ENCODE measurements at regions not wholly inside any gene's neighbourhood (a gene's known extent, or its start where the extent isn't known, plus 50 kb on each side); places are given as distances from the start of the nearest gene placed in this dataset.
"Not testable (repeated sequence)": the region's sequence is repeated elsewhere in the genome, so short reads cannot be mapped to it uniquely, and the experiment has no call there.

GRCh38 chr3:40719660-40720287, 195.0 kb downstream of the ZNF621 start:
- peak; percentile 38 for DNase-seq (ENCODE audit: low read depth, low spot score)
- in situ Hi-C loops (cut with HindIII; ENCODE audit: low pct_unique_long_range_greater_than_20kb, low sequenced_read_pairs) = no loop called here

DNA sequence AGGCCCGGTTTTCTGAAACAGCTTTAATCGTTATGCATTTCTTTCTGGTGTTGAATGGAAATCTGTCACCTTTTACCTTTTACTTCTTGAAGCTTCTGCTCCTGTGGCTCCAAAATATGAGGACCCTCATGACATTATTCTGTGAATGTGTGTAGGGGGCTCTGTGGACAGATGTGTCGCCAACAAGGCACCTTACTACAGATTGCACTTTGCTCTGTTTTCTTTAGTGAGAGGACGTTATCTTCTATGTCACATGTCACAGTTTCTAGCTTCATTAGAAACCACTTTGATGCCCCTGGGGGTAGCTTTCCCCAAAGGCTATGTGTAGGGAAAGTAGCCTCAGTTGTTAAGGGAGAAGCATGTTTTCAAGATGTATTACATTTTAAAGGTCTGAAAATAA, 195.6 kb downstream of the ZNF621 start:
- in situ Hi-C loops (cut with HindIII; ENCODE audit: low pct_unique_long_range_greater_than_20kb, low sequenced_read_pairs) = no loop called here
- no peak for DNase-seq (ENCODE audit: low read depth, low spot score)

- in situ Hi-C loops (cut with HindIII; ENCODE audit: low pct_unique_long_range_greater_than_20kb, low sequenced_read_pairs) = no loop called here
- DNase-seq (ENCODE audit: low read depth, low spot score) = peak; percentile 6
Observed at GRCh38 chr3:40720863-40721262, 196.1 kb downstream of the ZNF621 start.

GRCh38 chr3:40723083-40723660, 198.4 kb downstream of the ZNF621 start:
- in situ Hi-C loops (cut with HindIII; ENCODE audit: low pct_unique_long_range_greater_than_20kb, low sequenced_read_pairs) = no loop called here

DNA sequence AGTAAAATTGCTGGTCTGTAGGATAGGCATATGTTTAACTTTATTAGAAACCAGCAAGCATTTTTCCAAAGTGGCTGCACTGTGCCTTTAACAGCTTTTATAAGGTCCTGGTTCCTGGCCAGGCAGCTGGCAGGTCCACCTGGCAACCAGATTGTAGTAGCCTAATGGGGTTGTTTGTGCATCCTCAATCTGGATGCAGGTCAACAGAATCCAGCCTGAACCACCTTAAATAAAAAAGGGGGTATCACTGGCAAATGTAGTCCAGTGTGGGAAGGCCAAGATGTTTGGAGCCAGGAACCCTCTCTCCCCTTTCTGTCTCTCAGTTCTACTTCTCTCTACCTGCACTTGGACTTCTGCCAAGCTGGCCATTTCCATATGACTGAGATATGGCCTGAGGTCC, 200.3 kb downstream of the ZNF621 start:
- DNase-seq (ENCODE audit: low read depth, low spot score) = no peak
- in situ Hi-C loops (cut with HindIII; ENCODE audit: low pct_unique_long_range_greater_than_20kb, low sequenced_read_pairs) = no loop called here

More at GRCh38 chr3:40723083-40723660, 198.4 kb downstream of the ZNF621 start:
- DNase-seq (ENCODE audit: low read depth, low spot score) = no peak

DNA sequence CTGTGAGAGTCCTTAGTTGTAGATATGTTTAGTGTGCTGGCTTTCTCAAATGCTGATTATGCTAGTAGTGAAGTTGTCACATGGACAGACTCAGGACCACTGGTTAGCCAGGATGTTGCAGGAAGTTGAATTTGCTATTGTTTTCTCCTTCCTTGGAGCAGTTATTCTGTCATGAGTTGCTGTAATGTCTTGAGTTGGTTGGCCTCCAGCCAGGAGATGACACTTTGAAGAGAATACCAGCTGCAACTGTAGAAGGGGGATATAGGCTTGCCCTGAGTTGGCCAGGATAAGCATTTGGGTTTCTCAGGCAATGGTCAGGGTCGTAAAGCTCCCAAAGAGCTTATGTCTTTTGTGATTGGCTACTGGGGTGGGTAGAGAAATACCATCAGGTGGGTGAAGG, 206.7 kb downstream of the ZNF621 start:
- peak; percentile 16 for DNase-seq (ENCODE audit: low read depth, low spot score)
- in situ Hi-C loops (cut with HindIII; ENCODE audit: low pct_unique_long_range_greater_than_20kb, low sequenced_read_pairs) = no loop called here

DNA sequence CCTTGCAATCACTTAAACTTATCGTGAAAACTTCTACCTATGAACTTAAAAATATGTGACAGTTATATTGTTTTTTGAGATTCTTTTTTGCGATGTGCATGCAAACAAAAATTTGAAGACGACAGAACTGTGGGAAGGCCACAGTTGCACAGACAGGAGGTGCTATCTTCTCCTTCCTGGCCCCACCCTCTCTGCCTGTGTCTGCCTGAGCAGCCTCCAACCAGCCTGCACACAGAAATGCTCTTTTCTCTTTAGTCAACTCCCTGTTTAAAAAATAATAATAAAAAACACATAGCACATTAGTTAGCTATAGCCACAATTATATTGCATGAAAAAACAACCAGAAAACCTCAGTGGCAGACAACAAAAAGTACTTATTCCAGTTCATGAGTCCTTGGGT, 212.2 kb downstream of the ZNF621 start:
- in situ Hi-C loops (cut with HindIII; ENCODE audit: low pct_unique_long_range_greater_than_20kb, low sequenced_read_pairs) = no loop called here
- peak; percentile 28 for DNase-seq (ENCODE audit: low read depth, low spot score)

DNA sequence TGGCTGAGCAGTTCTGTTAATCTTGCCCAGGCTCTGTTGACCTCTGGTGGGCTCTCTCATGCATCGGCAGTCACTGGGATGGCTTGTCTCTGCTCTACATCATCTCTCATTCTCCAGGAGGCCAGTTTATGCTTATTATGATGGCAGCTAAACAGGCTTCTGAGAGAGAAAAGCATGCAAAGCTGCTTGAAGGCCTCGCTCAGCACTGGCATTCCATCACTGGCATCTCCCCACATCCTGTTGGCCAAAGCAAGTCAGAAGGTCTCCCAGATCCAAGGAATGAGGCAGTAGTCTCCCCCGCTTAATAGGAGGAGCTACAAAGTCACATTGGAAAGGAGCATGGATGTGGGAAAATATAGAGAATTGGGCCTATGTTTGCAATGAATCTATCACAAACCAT, 212.6 kb downstream of the ZNF621 start:
- in situ Hi-C loops (cut with HindIII; ENCODE audit: low pct_unique_long_range_greater_than_20kb, low sequenced_read_pairs) = no loop called here
- peak; percentile 14 for DNase-seq (ENCODE audit: low read depth, low spot score)

- DNase-seq (ENCODE audit: low read depth, low spot score) = no peak
- in situ Hi-C loops (cut with HindIII; ENCODE audit: low pct_unique_long_range_greater_than_20kb, low sequenced_read_pairs) = no loop called here
Observed at GRCh38 chr3:40739971-40740370, 215.2 kb downstream of the ZNF621 start.

- DNase-seq (ENCODE audit: low read depth, low spot score) = no peak
- in situ Hi-C loops (cut with HindIII; ENCODE audit: low pct_unique_long_range_greater_than_20kb, low sequenced_read_pairs) = no loop called here
Observed at GRCh38 chr3:40741729-40742128, 217.0 kb downstream of the ZNF621 start.

DNA sequence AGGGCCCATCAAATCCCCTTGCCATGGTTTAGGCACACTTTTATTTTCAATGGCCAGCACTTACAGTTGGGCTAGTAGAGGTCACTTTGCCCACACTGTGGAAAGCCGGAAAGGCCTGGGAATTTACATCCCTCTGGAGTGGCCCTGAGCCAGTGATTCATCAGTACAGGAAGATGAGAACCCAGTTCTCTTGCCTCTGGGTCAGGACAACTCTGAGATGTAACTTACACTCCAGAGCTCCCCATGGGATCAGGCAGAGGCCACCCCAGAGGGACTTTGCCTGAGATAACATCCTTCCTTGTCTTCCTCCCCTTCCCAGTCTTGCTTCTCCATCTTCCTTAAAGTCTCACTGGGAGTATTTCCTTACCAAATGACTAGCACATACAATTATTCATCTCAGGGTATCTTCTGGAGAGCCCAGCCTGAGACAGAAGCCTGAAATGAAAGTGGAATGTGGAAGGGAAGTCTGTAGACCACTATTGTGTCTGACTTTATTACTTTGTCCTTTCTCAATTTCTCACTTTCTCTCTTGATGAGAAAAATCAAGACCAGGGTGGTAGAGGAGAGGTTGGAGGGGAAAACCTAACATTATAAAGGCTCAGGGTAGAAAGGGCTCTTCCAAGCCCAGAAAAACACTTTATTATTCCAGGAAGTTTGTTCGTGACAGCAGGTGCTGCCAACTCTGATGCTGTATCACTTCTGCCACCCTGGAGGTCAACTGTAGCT, 220.8 kb downstream of the ZNF621 start:
- in situ Hi-C loops (cut with HindIII; ENCODE audit: low pct_unique_long_range_greater_than_20kb, low sequenced_read_pairs) = no loop called here
- no peak for DNase-seq (ENCODE audit: low read depth, low spot score)

DNA sequence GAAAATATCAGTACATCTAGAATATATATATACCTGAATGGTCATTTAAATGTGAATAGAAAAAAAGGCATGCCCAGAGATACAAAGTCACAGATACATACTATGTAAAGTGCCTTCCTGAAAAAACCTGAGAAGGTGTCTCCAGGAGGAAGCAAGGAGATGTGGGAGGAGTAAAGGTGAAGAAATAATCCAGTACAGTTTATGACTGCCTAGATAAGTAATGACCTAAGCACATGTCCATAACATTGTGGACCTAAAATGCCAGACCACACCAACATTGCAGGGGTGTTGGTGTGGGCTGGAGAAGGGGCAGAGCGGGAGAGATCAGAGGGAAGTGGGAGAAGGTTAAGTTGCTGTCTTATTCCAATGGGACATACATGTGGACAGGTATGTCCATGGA, 226.9 kb downstream of the ZNF621 start:
- DNase-seq (ENCODE audit: low read depth, low spot score) = no peak
- in situ Hi-C loops (cut with HindIII; ENCODE audit: low pct_unique_long_range_greater_than_20kb, low sequenced_read_pairs) = no loop called here

DNA sequence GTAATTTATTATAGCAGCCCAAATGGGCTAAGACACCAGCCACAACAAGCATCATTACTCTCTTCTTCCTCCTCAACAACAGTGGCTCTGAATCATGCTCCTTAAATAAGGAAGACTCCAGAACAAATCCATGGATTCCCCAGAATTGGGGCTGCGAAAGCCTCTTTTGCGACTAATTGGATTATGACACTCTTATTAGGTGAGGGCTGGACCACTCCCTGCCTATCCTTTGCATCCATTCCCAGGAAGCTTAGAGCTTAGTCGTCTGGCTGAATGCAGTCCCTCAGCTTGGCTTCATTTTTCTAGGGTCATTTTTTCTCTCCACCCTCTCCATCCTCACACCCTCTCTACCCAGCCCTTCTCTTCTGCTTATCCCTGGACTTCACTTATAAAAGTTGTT, 227.7 kb downstream of the ZNF621 start:
- in situ Hi-C loops (cut with HindIII; ENCODE audit: low pct_unique_long_range_greater_than_20kb, low sequenced_read_pairs) = no loop called here
- no peak for DNase-seq (ENCODE audit: low read depth, low spot score)

DNA sequence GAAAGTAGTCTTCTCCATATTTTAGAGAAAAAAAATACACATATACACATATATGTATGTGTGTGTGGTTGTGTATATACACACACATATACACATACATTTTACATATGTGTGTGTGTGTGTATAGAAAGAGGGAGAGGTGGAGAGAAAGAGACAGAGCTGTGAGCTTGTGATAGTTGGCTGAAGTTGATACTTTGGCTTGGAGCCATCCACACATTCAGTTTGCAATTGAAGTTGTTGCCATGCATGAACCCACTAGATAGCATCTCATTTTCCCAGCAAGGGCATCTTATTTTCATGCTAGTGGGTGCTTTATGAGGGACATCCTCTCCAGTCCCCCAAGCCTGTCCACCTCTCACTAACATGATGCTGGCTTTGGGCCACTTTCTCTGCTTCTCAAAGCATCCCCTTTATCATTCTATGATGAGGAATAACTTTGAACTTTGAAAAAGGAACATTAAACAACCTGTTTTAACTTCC, 228.6 kb downstream of the ZNF621 start:
- DNase-seq (ENCODE audit: low read depth, low spot score) = no peak
- in situ Hi-C loops (cut with HindIII; ENCODE audit: low pct_unique_long_range_greater_than_20kb, low sequenced_read_pairs) = no loop called here

- in situ Hi-C loops (cut with HindIII; ENCODE audit: low pct_unique_long_range_greater_than_20kb, low sequenced_read_pairs) = no loop called here
- no peak for DNase-seq (ENCODE audit: low read depth, low spot score)
Observed at GRCh38 chr3:40753951-40754350, 229.2 kb downstream of the ZNF621 start.

GRCh38 chr3:40754994-40755393, 230.2 kb downstream of the ZNF621 start:
- no peak for DNase-seq (ENCODE audit: low read depth, low spot score)
- in situ Hi-C loops (cut with HindIII; ENCODE audit: low pct_unique_long_range_greater_than_20kb, low sequenced_read_pairs) = no loop called here

DNA sequence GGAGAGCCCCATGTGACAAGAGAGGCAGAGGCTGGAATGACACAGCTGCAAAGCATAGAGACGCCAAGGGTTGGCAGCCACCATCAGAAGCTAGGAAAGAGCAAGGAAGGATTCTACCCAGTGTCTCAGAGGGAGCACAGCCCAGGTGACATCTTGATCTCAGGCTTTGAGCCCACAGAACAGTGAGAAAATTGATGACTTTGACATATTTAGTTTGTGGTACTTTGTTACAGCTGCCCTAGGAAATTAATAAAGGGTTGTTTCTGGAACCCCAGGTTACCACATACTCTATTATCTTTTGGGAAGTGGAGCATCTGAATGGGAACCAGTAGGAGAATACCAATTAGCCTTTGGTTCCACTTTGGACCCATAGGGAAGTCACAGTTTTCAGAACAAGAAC, 231.7 kb downstream of the ZNF621 start:
- DNase-seq (ENCODE audit: low read depth, low spot score) = no peak
- in situ Hi-C loops (cut with HindIII; ENCODE audit: low pct_unique_long_range_greater_than_20kb, low sequenced_read_pairs) = no loop called here

DNA sequence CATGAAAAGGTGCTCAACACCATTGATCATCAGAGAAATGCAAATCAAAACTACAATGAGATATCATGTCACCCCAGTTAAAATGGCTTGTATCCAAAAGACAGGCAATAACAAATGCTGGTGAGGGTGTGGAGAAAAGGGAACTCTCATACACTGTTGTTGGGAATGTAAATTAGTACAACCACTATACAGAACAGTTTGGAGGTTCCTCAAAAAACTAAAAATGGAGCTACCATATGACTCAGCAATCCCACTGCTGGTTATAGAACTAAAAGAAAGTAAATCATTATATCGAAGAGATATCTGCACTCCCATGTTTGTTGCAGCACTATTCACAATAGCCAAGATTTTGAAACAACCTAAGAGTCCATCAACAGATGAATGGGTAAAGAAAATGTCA, 238.0 kb downstream of the ZNF621 start:
- in situ Hi-C loops (cut with HindIII; ENCODE audit: low pct_unique_long_range_greater_than_20kb, low sequenced_read_pairs); DNase-seq (ENCODE audit: low read depth, low spot score): not testable (repeated sequence)

GRCh38 chr3:40763807-40764206, 239.0 kb downstream of the ZNF621 start:
- peak; percentile 21 for DNase-seq (ENCODE audit: low read depth, low spot score)

More at GRCh38 chr3:40763807-40764206, 239.0 kb downstream of the ZNF621 start:
- in situ Hi-C loops (cut with HindIII; ENCODE audit: low pct_unique_long_range_greater_than_20kb, low sequenced_read_pairs) = no loop called here
